Ovary (tissue), 3 donors: ENCODE measurements at regions not wholly inside any gene's neighbourhood (a gene's known extent, or its start where the extent isn't known, plus 50 kb on each side); places are given as distances from the start of the nearest gene placed in this dataset.

Experiments used
- CTCF ChIP-seq, 3 donors: fragments of 450-650 bp in 2 of 3; fragments of 200-600 bp in 1 of 3; IDR thresholded peaks; one replicate each; pipeline versions ENCODE4 v1.5.1 to v1.8.0; 2016 to 2022; ENCODE audit warnings: antibody characterized with exemption in 3 of 3, mild to moderate bottlenecking in 1 of 3
- POLR2A ChIP-seq: fragments of 450-650 bp; IDR thresholded peaks from one replicate; pipeline ENCODE4 v1.6.1; 2017; ENCODE audit warnings: antibody characterized with exemption, mild to moderate bottlenecking, moderate library complexity
- donor health status: DM: no; HTN: no; CAD: no.

GRCh38 chr2:236459393-236459792 lies 110.2 kb upstream of the ACKR3 start:
- TF ChIP-seq CTCF (IDR thresholded peaks at IDR 0.05) (no peak), POLR2A (no peak)
